CD4-positive, alpha-beta memory T cell (primary cell): ENCODE measurements at regions not wholly inside any gene's neighbourhood (a gene's known extent, or its start where the extent isn't known, plus 50 kb on each side); places are given as distances from the start of the nearest gene placed in this dataset.

Experiments
- CTCF ChIA-PET: fragments of 350-600 bp; sonication (Branson Sonifier 250); formaldehyde crosslinking; loops from one replicate; lab custom pipeline; 2021; ENCODE audit warnings: inconsistent platforms; ENCODE audit not compliant: partially characterized antibody; lab: Charles Lee
- POLR2A ChIA-PET: fragments of 350-600 bp; sonication (Branson Sonifier 250); formaldehyde crosslinking; loops from one replicate; lab custom pipeline; 2021; ENCODE audit not compliant: partially characterized antibody; lab: Charles Lee
- DNase-seq, 5 donors: peaks; one replicate each; pipeline versions ENCODE4 v3.0.0 to v3.0.0-alpha.2; 2020 to 2022; ENCODE audit warnings: mixed read lengths in 1 of 5
- H3K27ac ChIP-seq: one replicate; pipeline ENCODE4 v1.7.0; 2013; ENCODE audit warnings: low read depth, low read length
- H3K27me3 ChIP-seq: 2 replicates; pipeline ENCODE4 v1.7.0; 2013; ENCODE audit warnings: mild to moderate bottlenecking, low read length, moderate library complexity; ENCODE audit not compliant: insufficient read depth
- H3K36me3 ChIP-seq: 2 replicates; pipeline ENCODE4 v1.7.0; 2013; ENCODE audit warnings: mild to moderate bottlenecking, low read length, moderate library complexity; ENCODE audit not compliant: insufficient read depth
- H3K4me1 ChIP-seq: 2 replicates; pipeline ENCODE4 v1.7.0; 2013; ENCODE audit warnings: mild to moderate bottlenecking, low read length, moderate library complexity; ENCODE audit not compliant: insufficient read depth
- H3K4me3 ChIP-seq, 2 donors: one replicate each; pipeline ENCODE4 v1.7.0; 2013; ENCODE audit warnings: low read length in 2 of 2, mild to moderate bottlenecking in 1 of 2
- H3K9me3 ChIP-seq, 2 donors: one replicate each; pipeline ENCODE4 v1.7.0; 2013; ENCODE audit warnings: low read length in 2 of 2, control low read depth in 1 of 2; ENCODE audit not compliant: control insufficient read depth in 1 of 2
- H3K27ac Mint-ChIP-seq, 7 donors: one replicate each; pipeline ENCODE4 v1.8.0; 2020 to 2021; ENCODE audit warnings: mixed read lengths in 7 of 7, mild to moderate bottlenecking in 6 of 7, inconsistent platforms in 3 of 7, moderate library complexity in 3 of 7
- H3K27me3 Mint-ChIP-seq, 2 donors: one replicate each; pipeline ENCODE4 v1.8.0; 2020 to 2021; ENCODE audit warnings: mixed read lengths in 2 of 2
- H3K36me3 Mint-ChIP-seq, 2 donors: one replicate each; pipeline ENCODE4 v1.8.0; 2020 to 2021; ENCODE audit warnings: mixed read lengths in 2 of 2, inconsistent platforms in 1 of 2, mild to moderate bottlenecking in 1 of 2
- H3K4me1 Mint-ChIP-seq, 4 donors: one replicate each; pipeline ENCODE4 v1.8.0; 2020 to 2021; ENCODE audit warnings: mixed read lengths in 4 of 4, mild to moderate bottlenecking in 1 of 4
- H3K4me3 Mint-ChIP-seq, 8 donors: one replicate each; pipeline ENCODE4 v1.8.0; 2020 to 2021; ENCODE audit warnings: mixed read lengths in 8 of 8, mild to moderate bottlenecking in 7 of 8, moderate library complexity in 6 of 8, inconsistent platforms in 3 of 8
- H3K9me3 Mint-ChIP-seq, 8 donors: one replicate each; pipeline ENCODE4 v1.8.0; 2020 to 2021; ENCODE audit warnings: mixed read lengths in 8 of 8, mild to moderate bottlenecking in 5 of 8, inconsistent platforms in 3 of 8, moderate library complexity in 1 of 8
- intact Hi-C: fragments of 100-400 bp; cut with micrococcal nuclease; formaldehyde crosslinking; loops from one replicate; pipeline ENCODE4 v1.15.1; 2023

DNA sequence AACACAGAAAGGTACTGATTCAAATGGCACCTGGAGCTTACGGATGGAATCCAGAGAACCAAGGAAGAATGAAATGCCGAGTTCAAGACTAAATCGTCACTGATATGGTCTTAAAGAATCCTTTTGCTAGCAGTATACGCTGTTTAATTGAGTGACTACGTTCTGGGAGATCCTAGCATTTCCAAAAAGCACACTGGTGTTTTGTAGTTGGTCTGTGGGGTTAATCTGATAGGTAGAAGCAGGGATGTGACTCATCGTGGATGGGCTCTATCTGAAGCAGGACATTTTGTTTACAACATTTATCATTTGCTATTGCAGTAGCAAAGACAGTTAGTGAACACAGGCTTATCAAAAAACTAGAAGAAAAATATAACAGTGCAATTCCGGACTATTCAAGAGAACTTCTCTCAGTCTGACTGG is 169.2 kb upstream of the HMGA2 start:
- Mint-ChIP-seq H3K4me3 (no peak overlapping the region), H3K36me3 (no peaks in the 10 kb centered on the region), H3K4me1 (no peaks in the 10 kb centered on the region), H3K27ac (no peak overlapping the region), H3K9me3 (peaks cover 0 to 4% (median 0%) of the 10 kb centered on the region in 8 donors), H3K27me3 (peaks cover 0 to 4% of the 10 kb centered on the region in 2 donors)
- no peaks in the 10 kb centered on the region for H3K27me3 ChIP-seq
- DNase-seq: no peak
- no peaks in the 10 kb centered on the region for H3K36me3 ChIP-seq
- H3K4me1 ChIP-seq: no peaks in the 10 kb centered on the region
- ChIA-PET POLR2A (no interaction called here), CTCF (no interaction called here)
- H3K4me3 ChIP-seq: no peak overlapping the region
- H3K27ac ChIP-seq: no peak overlapping the region
- intact Hi-C loops: no loop called here
- H3K9me3 ChIP-seq: no peaks in the 10 kb centered on the region

DNA sequence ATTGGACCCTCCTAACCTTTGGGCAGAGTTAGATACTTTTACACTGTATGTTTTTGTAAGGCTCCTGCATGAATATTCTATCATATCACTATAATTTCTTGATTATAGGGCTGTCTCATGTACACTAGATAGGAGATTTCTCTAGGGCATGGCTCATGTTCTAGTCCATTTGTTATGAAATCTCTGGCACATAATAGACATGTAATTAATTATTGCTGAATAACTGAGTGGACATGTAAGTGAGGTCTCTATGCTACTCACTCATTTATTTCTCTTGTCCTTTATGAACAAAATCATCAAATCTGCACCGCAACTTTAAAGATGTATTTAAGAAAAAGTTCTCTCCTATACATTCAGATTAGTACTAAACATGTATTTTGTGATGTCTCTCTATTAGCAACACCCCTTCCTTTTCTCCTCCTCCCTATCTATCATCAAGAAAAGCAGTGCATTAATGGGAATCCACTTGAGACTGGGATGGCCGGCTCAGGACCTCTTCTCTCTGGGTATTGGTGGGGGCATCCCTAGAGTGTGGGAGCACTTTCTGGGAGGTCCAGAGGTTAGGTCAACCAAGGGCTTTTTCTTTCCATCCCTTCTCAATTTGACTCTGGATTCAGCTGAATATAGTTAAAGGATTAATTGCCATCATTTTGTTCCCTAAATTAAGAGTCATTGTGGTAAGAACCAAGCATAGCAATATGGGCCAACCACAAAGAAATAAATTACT is 168.0 kb upstream of the HMGA2 start:
- ChIA-PET CTCF (no interaction called here), POLR2A (no interaction called here)
- no peaks in the 10 kb centered on the region for H3K36me3 ChIP-seq
- no peaks in the 10 kb centered on the region for H3K27me3 ChIP-seq
- Mint-ChIP-seq H3K36me3 (no peaks in the 10 kb centered on the region), H3K27ac (no peak overlapping the region), H3K4me1 (no peaks in the 10 kb centered on the region), H3K4me3 (no peak overlapping the region), H3K27me3 (peaks cover 0 to 4% of the 10 kb centered on the region in 2 donors), H3K9me3 (peaks cover 0 to 2% (median 0%) of the 10 kb centered on the region in 8 donors)
- intact Hi-C loops: no loop called here
- no peaks in the 10 kb centered on the region for H3K9me3 ChIP-seq
- H3K4me1 ChIP-seq: no peaks in the 10 kb centered on the region
- H3K27ac ChIP-seq: no peak overlapping the region
- no peak for DNase-seq
- no peak overlapping the region for H3K4me3 ChIP-seq

DNA sequence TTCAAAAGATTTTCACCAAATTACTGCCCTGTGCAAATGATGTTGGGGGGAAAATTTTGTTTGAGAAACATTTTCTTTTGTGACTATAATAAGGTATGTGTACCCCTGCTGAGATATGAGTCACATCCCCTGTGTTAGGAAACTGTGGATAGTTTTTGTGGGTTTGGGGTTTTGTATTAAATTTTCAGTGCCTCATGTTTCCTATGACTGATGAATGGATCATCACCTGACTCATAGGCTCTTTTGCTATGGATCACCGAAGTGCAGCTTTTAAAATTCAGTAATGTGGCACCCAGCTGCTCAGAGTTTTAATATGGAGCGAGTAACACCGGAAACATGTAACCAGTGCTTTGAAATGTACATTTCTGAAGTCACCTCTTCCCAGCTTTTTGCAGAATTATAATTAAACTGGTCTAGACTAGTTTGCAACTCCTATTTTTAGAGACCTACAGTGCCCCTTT is 167.4 kb upstream of the HMGA2 start:
- Histone ChIP-seq H3K9me3 (no peaks in the 10 kb centered on the region), H3K4me3 (no peak overlapping the region), H3K27ac (no peak overlapping the region), H3K36me3 (no peaks in the 10 kb centered on the region), H3K27me3 (no peaks in the 10 kb centered on the region), H3K4me1 (no peaks in the 10 kb centered on the region)
- DNase-seq: no peak
- Mint-ChIP-seq H3K27ac (no peak overlapping the region), H3K9me3 (peaks cover 0 to 2% (median 0%) of the 10 kb centered on the region in 8 donors), H3K36me3 (no peaks in the 10 kb centered on the region), H3K27me3 (peaks cover 0 to 4% of the 10 kb centered on the region in 2 donors), H3K4me1 (no peaks in the 10 kb centered on the region), H3K4me3 (no peak overlapping the region)
- intact Hi-C loops: no loop called here
- POLR2A ChIA-PET: no interaction called here
- CTCF ChIA-PET: no interaction called here

DNA sequence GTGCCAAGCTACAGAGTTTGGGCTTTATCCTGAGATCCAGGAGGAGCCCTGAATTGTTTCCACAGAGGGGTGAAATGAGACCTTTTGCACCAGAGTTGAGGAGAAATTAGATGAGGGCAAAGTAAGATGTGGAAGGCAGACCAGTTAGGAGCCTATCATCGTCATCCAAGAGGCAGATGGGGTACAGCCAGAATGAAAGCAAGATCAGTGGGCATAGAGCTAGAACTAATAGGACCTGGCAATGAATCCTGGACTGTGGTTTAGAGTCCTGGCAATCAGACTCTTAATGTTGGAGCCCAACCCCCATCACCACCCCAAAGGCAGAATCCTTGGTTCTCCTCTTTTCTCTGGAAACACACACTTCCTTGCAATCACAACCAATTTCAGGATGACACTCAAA is 166.6 kb upstream of the HMGA2 start:
- H3K9me3 ChIP-seq: no peaks in the 10 kb centered on the region
- H3K4me3 ChIP-seq: no peak overlapping the region
- H3K27ac ChIP-seq: no peak overlapping the region
- Mint-ChIP-seq H3K27ac (no peak overlapping the region), H3K9me3 (peaks cover 0 to 2% (median 0%) of the 10 kb centered on the region in 8 donors), H3K4me1 (no peaks in the 10 kb centered on the region), H3K4me3 (no peak overlapping the region), H3K27me3 (peaks cover 0 to 4% of the 10 kb centered on the region in 2 donors), H3K36me3 (no peaks in the 10 kb centered on the region)
- intact Hi-C loops: no loop called here
- no peak for DNase-seq
- ChIA-PET CTCF (no interaction called here), POLR2A (no interaction called here)
- H3K4me1 ChIP-seq: no peaks in the 10 kb centered on the region
- no peaks in the 10 kb centered on the region for H3K27me3 ChIP-seq
- no peaks in the 10 kb centered on the region for H3K36me3 ChIP-seq

DNA sequence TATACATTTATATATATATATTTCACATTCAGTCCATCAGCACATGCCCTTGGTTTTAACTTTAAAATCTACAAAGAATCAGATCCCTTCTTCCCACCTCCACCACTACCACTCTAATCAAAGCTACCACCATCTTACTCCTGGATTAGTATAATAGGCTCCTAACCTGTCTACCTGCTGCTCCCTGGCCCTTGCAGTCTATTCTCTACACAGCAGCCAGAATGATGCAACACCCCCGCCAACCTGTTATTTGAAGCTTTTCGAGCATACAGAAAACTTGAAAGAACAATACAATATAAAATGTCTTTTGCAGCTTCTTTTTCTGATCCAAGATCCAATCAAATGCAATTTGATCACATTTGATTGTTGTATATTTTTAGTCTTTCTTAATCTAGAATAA is 165.9 kb upstream of the HMGA2 start:
- no peaks in the 10 kb centered on the region for H3K27me3 ChIP-seq
- intact Hi-C loops: no loop called here
- H3K4me3 ChIP-seq: no peak overlapping the region
- H3K9me3 ChIP-seq: no peaks in the 10 kb centered on the region
- no peaks in the 10 kb centered on the region for H3K36me3 ChIP-seq
- no peak overlapping the region for H3K27ac Mint-ChIP-seq
- ChIA-PET CTCF (no interaction called here), POLR2A (no interaction called here)
- no peak overlapping the region for H3K27ac ChIP-seq
- no peaks in the 10 kb centered on the region for H3K36me3 Mint-ChIP-seq
- H3K4me1 ChIP-seq: no peaks in the 10 kb centered on the region
- H3K4me3 Mint-ChIP-seq: no peak overlapping the region
- DNase-seq: no peak
- no peaks in the 10 kb centered on the region for H3K4me1 Mint-ChIP-seq
- H3K27me3 Mint-ChIP-seq: peaks cover 0 to 4% of the 10 kb centered on the region in 2 donors
- H3K9me3 Mint-ChIP-seq: peaks cover 0 to 2% (median 0%) of the 10 kb centered on the region in 8 donors

DNA sequence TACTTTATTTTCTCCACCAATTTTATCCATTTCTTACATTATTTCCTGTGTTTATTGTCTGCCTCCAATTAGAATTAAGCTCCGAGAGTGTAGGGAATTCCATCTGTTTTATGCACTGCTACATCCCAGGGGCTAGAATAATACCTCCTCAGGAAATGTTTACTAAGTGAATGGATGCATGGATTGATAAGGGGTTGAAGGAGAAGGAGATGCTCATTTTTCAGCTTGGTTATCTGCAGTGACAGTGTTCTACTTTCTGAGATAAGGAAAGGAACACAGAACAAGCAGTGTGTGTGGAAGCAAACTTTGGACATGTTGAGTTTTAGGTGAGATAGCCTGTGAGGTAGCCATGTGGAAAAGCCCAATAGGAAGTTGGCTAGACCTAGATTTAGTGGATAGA is 164.6 kb upstream of the HMGA2 start:
- H3K27ac ChIP-seq: no peak overlapping the region
- H3K36me3 ChIP-seq: no peaks in the 10 kb centered on the region
- intact Hi-C loops: no loop called here
- Mint-ChIP-seq H3K9me3 (peaks cover 0 to 6% (median under 1%) of the 10 kb centered on the region in 8 donors), H3K27me3 (peaks cover 0 to 4% of the 10 kb centered on the region in 2 donors), H3K4me3 (no peak overlapping the region), H3K4me1 (no peaks in the 10 kb centered on the region), H3K27ac (no peak overlapping the region), H3K36me3 (no peaks in the 10 kb centered on the region)
- no peaks in the 10 kb centered on the region for H3K27me3 ChIP-seq
- no peak overlapping the region for H3K4me3 ChIP-seq
- no peak for DNase-seq
- CTCF ChIA-PET: no interaction called here
- no peaks in the 10 kb centered on the region for H3K4me1 ChIP-seq
- H3K9me3 ChIP-seq: no peaks in the 10 kb centered on the region
- POLR2A ChIA-PET: no interaction called here

DNA sequence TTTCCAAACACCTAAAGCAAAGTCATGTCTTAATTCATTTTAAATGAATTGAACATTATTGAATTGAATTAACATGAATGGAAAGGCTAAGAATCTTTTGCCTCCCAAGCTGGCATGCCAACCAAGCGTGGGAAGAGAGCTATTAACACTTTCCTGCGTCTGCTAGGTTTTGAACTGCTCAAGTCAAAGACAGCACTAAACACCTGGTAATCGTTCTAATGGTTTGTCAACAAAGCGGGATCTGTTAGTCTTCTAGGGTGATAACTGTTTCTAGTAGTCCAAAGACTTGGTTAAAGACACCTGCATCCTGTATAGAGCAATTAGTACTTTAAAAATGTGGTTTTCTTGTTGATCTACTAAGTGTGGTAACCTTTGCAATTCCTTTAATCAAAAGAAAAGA is 164.2 kb upstream of the HMGA2 start:
- H3K4me3 Mint-ChIP-seq: no peak overlapping the region
- no peak overlapping the region for H3K27ac ChIP-seq
- H3K36me3 ChIP-seq: no peaks in the 10 kb centered on the region
- no peaks in the 10 kb centered on the region for H3K9me3 ChIP-seq
- no peaks in the 10 kb centered on the region for H3K4me1 Mint-ChIP-seq
- POLR2A ChIA-PET: no interaction called here
- CTCF ChIA-PET: no interaction called here
- peaks cover 0 to 6% (median under 1%) of the 10 kb centered on the region in 8 donors for H3K9me3 Mint-ChIP-seq
- H3K4me1 ChIP-seq: no peaks in the 10 kb centered on the region
- intact Hi-C loops: no loop called here
- no peak overlapping the region for H3K4me3 ChIP-seq
- H3K36me3 Mint-ChIP-seq: no peaks in the 10 kb centered on the region
- H3K27ac Mint-ChIP-seq: no peak overlapping the region
- no peaks in the 10 kb centered on the region for H3K27me3 ChIP-seq
- no peak for DNase-seq
- peaks cover 0 to 3% of the 10 kb centered on the region in 2 donors for H3K27me3 Mint-ChIP-seq
